ENCODE measurements at regions not wholly inside any gene's neighbourhood (a gene's known extent, or its start where the extent isn't known, plus 50 kb on each side); places are given as distances from the start of the nearest gene placed in this dataset.

GRCh38 chr10:23725548-23725947, 286.7 kb downstream of the OTUD1 start:
- Histone ChIP-seq H3F3A (ENCODE audit: insufficient read depth, low read length, poor library complexity, severe bottlenecking) (no peaks in the 10 kb centered on the region), H3K27me3 (ENCODE audit: insufficient read depth, low read depth, low read length) (no peaks in the 10 kb centered on the region), H3K9me2 (ENCODE audit: insufficient read depth, low read length) (no peaks in the 10 kb centered on the region), H3K27ac (ENCODE audit: low read length) (no peak overlapping the region), H3K4me3 (ENCODE audit: low read length) (no peak overlapping the region), H3K36me3 (ENCODE audit: insufficient read depth, low read length) (no peaks in the 10 kb centered on the region), H4K20me1 (ENCODE audit: insufficient read depth) (no peaks in the 10 kb centered on the region), H2AFZ (ENCODE audit: low read depth, low read length) (no peak overlapping the region), H3K9ac (ENCODE audit: low read length) (no peak overlapping the region), H3K4me2 (ENCODE audit: low read length) (no peak overlapping the region), H3K79me2 (replicated peaks; ENCODE audit: insufficient read depth, low read length) (no peaks in the 10 kb centered on the region), H3K9me3 (ENCODE audit: low read length) (no peaks in the 10 kb centered on the region)
- TF ChIP-seq TAF1 (IDR thresholded peaks at IDR 0.05; ENCODE audit: low read depth) (no peak), SMC3 (conservative IDR thresholded peaks at IDR 0.05; ENCODE audit: poor library complexity) (no peak), POLR2AphosphoS5 (IDR thresholded peaks at IDR 0.05) (no peak), RAD21 (conservative IDR thresholded peaks at IDR 0.05) (no peak), EP300 (conservative IDR thresholded peaks at IDR 0.05; ENCODE audit: poor library complexity, severe bottlenecking) (no peak), MXI1 (conservative IDR thresholded peaks at IDR 0.05; ENCODE audit: poor library complexity, severe bottlenecking) (no peak), EZH2 (IDR thresholded peaks at IDR 0.05; ENCODE audit: borderline replicate concordance, insufficient read depth, low read length, poor library complexity, severe bottlenecking) (no peak), CTCF (IDR thresholded peaks at IDR 0.05; ENCODE audit: poor library complexity, severe bottlenecking) (no peak), REST (IDR thresholded peaks at IDR 0.05; ENCODE audit: borderline replicate concordance) (no peak)

- Histone ChIP-seq H3K36me3 (ENCODE audit: insufficient read depth, low read length) (no peaks in the 10 kb centered on the region), H2AFZ (ENCODE audit: low read depth, low read length) (no peak overlapping the region), H3K9me2 (ENCODE audit: insufficient read depth, low read length) (no peaks in the 10 kb centered on the region), H3K27ac (ENCODE audit: low read length) (no peak overlapping the region), H3K4me3 (ENCODE audit: low read length) (no peak overlapping the region), H3K4me2 (ENCODE audit: low read length) (no peak overlapping the region), H3K27me3 (ENCODE audit: insufficient read depth, low read depth, low read length) (no peaks in the 10 kb centered on the region), H3F3A (ENCODE audit: insufficient read depth, low read length, poor library complexity, severe bottlenecking) (no peaks in the 10 kb centered on the region), H4K20me1 (ENCODE audit: insufficient read depth) (no peaks in the 10 kb centered on the region), H3K9me3 (ENCODE audit: low read length) (no peaks in the 10 kb centered on the region), H3K9ac (ENCODE audit: low read length) (no peak overlapping the region), H3K79me2 (replicated peaks; ENCODE audit: insufficient read depth, low read length) (no peaks in the 10 kb centered on the region)
- TF ChIP-seq EP300 (conservative IDR thresholded peaks at IDR 0.05; ENCODE audit: poor library complexity, severe bottlenecking) (no peak), RAD21 (conservative IDR thresholded peaks at IDR 0.05) (no peak), REST (IDR thresholded peaks at IDR 0.05; ENCODE audit: borderline replicate concordance) (no peak), CTCF (IDR thresholded peaks at IDR 0.05; ENCODE audit: poor library complexity, severe bottlenecking) (no peak), POLR2AphosphoS5 (IDR thresholded peaks at IDR 0.05) (no peak), TAF1 (IDR thresholded peaks at IDR 0.05; ENCODE audit: low read depth) (no peak), EZH2 (IDR thresholded peaks at IDR 0.05; ENCODE audit: borderline replicate concordance, insufficient read depth, low read length, poor library complexity, severe bottlenecking) (no peak)
Observed at GRCh38 chr10:23742368-23742767, 303.5 kb downstream of the OTUD1 start.

All from neural cell (in vitro differentiated cells).